ENCODE measurements at regions not wholly inside any gene's neighbourhood (a gene's known extent, or its start where the extent isn't known, plus 50 kb on each side); places are given as distances from the start of the nearest gene placed in this dataset.

GRCh38 chr7:131897790-131898165, 341.4 kb upstream of the PODXL start:
- DNase-seq (ENCODE audit: low spot score), result no peak

GRCh38 chr7:131897016-131897789, 340.8 kb upstream of the PODXL start:
- DNase-seq (ENCODE audit: low spot score), result peak; percentile 38

- DNase-seq (ENCODE audit: low spot score), result no peak
Measured at GRCh38 chr7:131896165-131896863, 339.9 kb upstream of the PODXL start.

- peak; percentile 92 for DNase-seq (ENCODE audit: low spot score)
Measured at GRCh38 chr7:131895541-131896164, 339.2 kb upstream of the PODXL start.

- no peak for DNase-seq (ENCODE audit: low spot score)
Measured at GRCh38 chr7:131893631-131894340, 337.4 kb upstream of the PODXL start.

- DNase-seq (ENCODE audit: low spot score), result no peak
Measured at GRCh38 chr7:131890176-131890575, 333.7 kb upstream of the PODXL start.

GRCh38 chr7:131889572-131890150, 333.2 kb upstream of the PODXL start:
- DNase-seq (ENCODE audit: low spot score), result no peak

GRCh38 chr7:131883769-131884168, 327.3 kb upstream of the PODXL start:
- DNase-seq (ENCODE audit: low spot score), result no peak

GRCh38 chr7:131883196-131883595, 326.8 kb upstream of the PODXL start:
- DNase-seq (ENCODE audit: low spot score), result no peak

GRCh38 chr7:131882321-131882720, 325.9 kb upstream of the PODXL start:
- no peak for DNase-seq (ENCODE audit: low spot score)

GRCh38 chr7:131880078-131880477, 323.6 kb upstream of the PODXL start:
- no peak for DNase-seq (ENCODE audit: low spot score)

GRCh38 chr7:131879424-131879823, 323.0 kb upstream of the PODXL start:
- no peak for DNase-seq (ENCODE audit: low spot score)

GRCh38 chr7:131878777-131879176, 322.3 kb upstream of the PODXL start:
- DNase-seq (ENCODE audit: low spot score), result no peak

- DNase-seq (ENCODE audit: low spot score), result no peak
Measured at GRCh38 chr7:131873581-131873980, 317.2 kb upstream of the PODXL start.

- DNase-seq (ENCODE audit: low spot score), result no peak
Measured at GRCh38 chr7:131869986-131870385, 313.6 kb upstream of the PODXL start.

GRCh38 chr7:131869169-131869844, 312.9 kb upstream of the PODXL start:
- DNase-seq (ENCODE audit: low spot score), result no peak

- DNase-seq (ENCODE audit: low spot score), result no peak
Measured at GRCh38 chr7:131867461-131867860, 311.0 kb upstream of the PODXL start.

- no peak for DNase-seq (ENCODE audit: low spot score)
Measured at GRCh38 chr7:131865911-131866310, 309.5 kb upstream of the PODXL start.

GRCh38 chr7:131861620-131862346, 305.4 kb upstream of the PODXL start:
- peak; percentile 2 for DNase-seq (ENCODE audit: low spot score)

GRCh38 chr7:131859147-131859821, 302.9 kb upstream of the PODXL start:
- DNase-seq (ENCODE audit: low spot score), result peak; percentile 68

All from kidney capillary endothelial cell (primary cell).